Panc1 (cell line): ENCODE measurements at regions not wholly inside any gene's neighbourhood (a gene's known extent, or its start where the extent isn't known, plus 50 kb on each side); places are given as distances from the start of the nearest gene placed in this dataset.

Experiments used
- ATAC-seq: fragments of 200-7000 bp; cut with Tn5 transposase; 2 replicates; pipeline ENCODE4 v1.9.1; 2020; ENCODE audit warnings: mild to moderate bottlenecking, moderate library complexity
- BruUV-seq: library from RNA; stranded (reverse); fragments of 400-500 nt; replicated peaks from 2 replicates; lab custom pipeline; 2021; lab: Mats Ljungman, UMichigan
- CTCF ChIA-PET: fragments of 300-600 bp; sonication (Branson Sonifier 250); formaldehyde crosslinking; loops from one replicate; lab custom pipeline; 2022; ENCODE audit warnings: antibody characterized with exemption; lab: Charles Lee
- POLR2A ChIA-PET: fragments of 300-600 bp; sonication (Branson Sonifier 250); formaldehyde crosslinking; loops from one replicate; lab custom pipeline; 2022; ENCODE audit warnings: antibody characterized with exemption; lab: Charles Lee
- DNase-seq: peaks from one replicate; pipeline ENCODE4 v3.0.0-alpha.2; 2010; ENCODE audit warnings: low read depth, low spot score
- H3K27ac ChIP-seq: 2 replicates; pipeline ENCODE4 v1.5.1; 2011; ENCODE audit warnings: mild to moderate bottlenecking, low read length, inconsistent platforms
- H3K27me3 ChIP-seq: fragments of 200-500 bp; sonication (Bioruptor generic); 2 replicates; pipeline ENCODE4 v1.6.0; 2014; ENCODE audit warnings: low read length, inconsistent platforms; ENCODE audit not compliant: control insufficient read depth, insufficient read depth
- H3K36me3 ChIP-seq: fragments of 200-500 bp; sonication (Bioruptor generic); 2 replicates; pipeline ENCODE4 v1.5.1; 2014; ENCODE audit warnings: inconsistent platforms, mild to moderate bottlenecking, low read length, moderate library complexity; ENCODE audit not compliant: control insufficient read depth, insufficient read depth
- H3K4me1 ChIP-seq: 2 replicates; pipeline ENCODE4 v1.5.1; 2011; ENCODE audit warnings: inconsistent platforms, mild to moderate bottlenecking, low read length, moderate library complexity; ENCODE audit not compliant: control insufficient read depth, insufficient read depth
- H3K4me3 ChIP-seq, 2 experiments: 2 replicates each; pipeline ENCODE4 v1.5.1; 2011 to 2012; ENCODE audit warnings: low read depth in 2 of 2, low read length in 2 of 2, mild to moderate bottlenecking in 2 of 2, inconsistent platforms in 1 of 2, moderate library complexity in 1 of 2
- H3K9me3 ChIP-seq: fragments of 200-500 bp; sonication (Bioruptor generic); 2 replicates; pipeline ENCODE4 v1.5.1; 2014; ENCODE audit warnings: low read depth, mild to moderate bottlenecking, inconsistent platforms, low read length, moderate library complexity; ENCODE audit not compliant: control insufficient read depth, insufficient read depth
- POLR2AphosphoS5 ChIP-seq: IDR thresholded peaks from 2 replicates; pipeline ENCODE4 v1.6.1; 2012; ENCODE audit warnings: mild to moderate bottlenecking, low read depth, low read length, moderate library complexity
- SIN3A ChIP-seq: IDR thresholded peaks from 2 replicates; pipeline ENCODE4 v1.6.1; 2012; ENCODE audit warnings: low read depth, mild to moderate bottlenecking, low read length, moderate library complexity, borderline replicate concordance; ENCODE audit not compliant: insufficient read depth
- TCF7L2 ChIP-seq: IDR thresholded peaks from 2 replicates; pipeline ENCODE4 v1.6.1; 2011; ENCODE audit warnings: mild to moderate bottlenecking, low read depth, low read length, inconsistent platforms
- in situ Hi-C: cut with HindIII; loops from 2 replicates; pipeline ENCODE4 v1.10.0; 2016; ENCODE audit warnings: low sequenced_read_pairs, low pct_unique_long_range_greater_than_20kb
- intact Hi-C: fragments of 100-400 bp; cut with micrococcal nuclease; formaldehyde crosslinking; loops from one replicate; pipeline ENCODE4 v1.10.0; 2022; ENCODE audit not compliant: unreplicated experiment
- TF ChIP-seq, protein P1 (sequence below), 2 experiments: IDR thresholded peaks; 2 replicates each; pipeline ENCODE4 v1.6.1; 2011 to 2012; ENCODE audit warnings: low read depth in 2 of 2, control low read depth in 1 of 2, low read length in 1 of 2, mild to moderate bottlenecking in 1 of 2, moderate library complexity in 1 of 2; ENCODE audit not compliant: insufficient read depth in 1 of 2
- TF ChIP-seq, protein P2 (sequence below): fragments of 450-650 bp; IDR thresholded peaks from 2 replicates; pipeline ENCODE4 v1.5.1; 2017; ENCODE audit warnings: mild to moderate bottlenecking

- no peaks in the 10 kb centered on the region for H3K9me3 ChIP-seq
- TF ChIP-seq, protein P1, sequence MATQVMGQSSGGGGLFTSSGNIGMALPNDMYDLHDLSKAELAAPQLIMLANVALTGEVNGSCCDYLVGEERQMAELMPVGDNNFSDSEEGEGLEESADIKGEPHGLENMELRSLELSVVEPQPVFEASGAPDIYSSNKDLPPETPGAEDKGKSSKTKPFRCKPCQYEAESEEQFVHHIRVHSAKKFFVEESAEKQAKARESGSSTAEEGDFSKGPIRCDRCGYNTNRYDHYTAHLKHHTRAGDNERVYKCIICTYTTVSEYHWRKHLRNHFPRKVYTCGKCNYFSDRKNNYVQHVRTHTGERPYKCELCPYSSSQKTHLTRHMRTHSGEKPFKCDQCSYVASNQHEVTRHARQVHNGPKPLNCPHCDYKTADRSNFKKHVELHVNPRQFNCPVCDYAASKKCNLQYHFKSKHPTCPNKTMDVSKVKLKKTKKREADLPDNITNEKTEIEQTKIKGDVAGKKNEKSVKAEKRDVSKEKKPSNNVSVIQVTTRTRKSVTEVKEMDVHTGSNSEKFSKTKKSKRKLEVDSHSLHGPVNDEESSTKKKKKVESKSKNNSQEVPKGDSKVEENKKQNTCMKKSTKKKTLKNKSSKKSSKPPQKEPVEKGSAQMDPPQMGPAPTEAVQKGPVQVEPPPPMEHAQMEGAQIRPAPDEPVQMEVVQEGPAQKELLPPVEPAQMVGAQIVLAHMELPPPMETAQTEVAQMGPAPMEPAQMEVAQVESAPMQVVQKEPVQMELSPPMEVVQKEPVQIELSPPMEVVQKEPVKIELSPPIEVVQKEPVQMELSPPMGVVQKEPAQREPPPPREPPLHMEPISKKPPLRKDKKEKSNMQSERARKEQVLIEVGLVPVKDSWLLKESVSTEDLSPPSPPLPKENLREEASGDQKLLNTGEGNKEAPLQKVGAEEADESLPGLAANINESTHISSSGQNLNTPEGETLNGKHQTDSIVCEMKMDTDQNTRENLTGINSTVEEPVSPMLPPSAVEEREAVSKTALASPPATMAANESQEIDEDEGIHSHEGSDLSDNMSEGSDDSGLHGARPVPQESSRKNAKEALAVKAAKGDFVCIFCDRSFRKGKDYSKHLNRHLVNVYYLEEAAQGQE (IDR thresholded peaks at IDR 0.05; ENCODE audit: insufficient read depth in 1 of 2, low read depth in 2 of 2, low read length in 1 of 2) = no peak
- TF ChIP-seq, protein P2, sequence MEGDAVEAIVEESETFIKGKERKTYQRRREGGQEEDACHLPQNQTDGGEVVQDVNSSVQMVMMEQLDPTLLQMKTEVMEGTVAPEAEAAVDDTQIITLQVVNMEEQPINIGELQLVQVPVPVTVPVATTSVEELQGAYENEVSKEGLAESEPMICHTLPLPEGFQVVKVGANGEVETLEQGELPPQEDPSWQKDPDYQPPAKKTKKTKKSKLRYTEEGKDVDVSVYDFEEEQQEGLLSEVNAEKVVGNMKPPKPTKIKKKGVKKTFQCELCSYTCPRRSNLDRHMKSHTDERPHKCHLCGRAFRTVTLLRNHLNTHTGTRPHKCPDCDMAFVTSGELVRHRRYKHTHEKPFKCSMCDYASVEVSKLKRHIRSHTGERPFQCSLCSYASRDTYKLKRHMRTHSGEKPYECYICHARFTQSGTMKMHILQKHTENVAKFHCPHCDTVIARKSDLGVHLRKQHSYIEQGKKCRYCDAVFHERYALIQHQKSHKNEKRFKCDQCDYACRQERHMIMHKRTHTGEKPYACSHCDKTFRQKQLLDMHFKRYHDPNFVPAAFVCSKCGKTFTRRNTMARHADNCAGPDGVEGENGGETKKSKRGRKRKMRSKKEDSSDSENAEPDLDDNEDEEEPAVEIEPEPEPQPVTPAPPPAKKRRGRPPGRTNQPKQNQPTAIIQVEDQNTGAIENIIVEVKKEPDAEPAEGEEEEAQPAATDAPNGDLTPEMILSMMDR = no peak
- TF ChIP-seq TCF7L2 = no peak
- no peak for TF ChIP-seq POLR2AphosphoS5
- no peak for TF ChIP-seq SIN3A
- H3K4me1 ChIP-seq = no peaks in the 10 kb centered on the region
- DNase-seq = no peak
- intact Hi-C loops = no loop called here
- no peaks in the 10 kb centered on the region for H3K27me3 ChIP-seq
- no peak overlapping the region for H3K4me3 ChIP-seq
- POLR2A ChIA-PET = no interaction called here
- ATAC-seq = no peak
- CTCF ChIA-PET = no interaction called here
- H3K27ac ChIP-seq = no peak overlapping the region
- H3K36me3 ChIP-seq = no peaks in the 10 kb centered on the region
- in situ Hi-C loops = no loop called here
- no TSS peak for BruUV-seq
These were observed 278.6 kb upstream of the GNPDA2 start for GRCh38 chr4:45004847-45005565.

DNA sequence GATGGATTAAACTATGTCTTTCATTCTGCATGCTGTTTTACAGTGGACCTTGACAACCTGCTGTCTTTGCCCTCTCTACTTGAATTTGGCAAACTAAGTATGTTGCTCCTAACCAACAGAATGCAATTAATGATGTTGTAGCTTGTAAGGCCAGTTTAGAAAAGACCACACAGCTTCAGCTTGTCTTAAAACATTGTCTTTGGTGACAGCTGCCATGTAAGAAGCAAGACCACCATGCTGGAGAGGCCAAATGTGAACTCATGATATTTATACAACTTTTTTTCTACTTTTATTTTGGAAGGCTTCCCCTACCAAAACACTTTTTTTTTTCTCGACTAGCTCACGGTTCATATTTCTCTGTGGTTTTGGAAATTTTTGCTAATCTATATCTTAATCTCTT is 278.0 kb upstream of the GNPDA2 start:
- H3K36me3 ChIP-seq = no peaks in the 10 kb centered on the region
- in situ Hi-C loops = no loop called here
- no TSS peak for BruUV-seq
- intact Hi-C loops = no loop called here
- H3K9me3 ChIP-seq = no peaks in the 10 kb centered on the region
- H3K4me3 ChIP-seq = no peak overlapping the region
- CTCF ChIA-PET = no interaction called here
- no peak overlapping the region for H3K27ac ChIP-seq
- POLR2A ChIA-PET = no interaction called here
- no peaks in the 10 kb centered on the region for H3K4me1 ChIP-seq
- TF ChIP-seq TCF7L2 (no peak), POLR2AphosphoS5 (no peak), SIN3A (no peak)
- TF ChIP-seq, protein P2 = no peak
- TF ChIP-seq, protein P1 (IDR thresholded peaks at IDR 0.05; ENCODE audit: insufficient read depth in 1 of 2, low read depth in 2 of 2, low read length in 1 of 2) = no peak
- DNase-seq = no peak
- ATAC-seq = no peak
- H3K27me3 ChIP-seq = no peaks in the 10 kb centered on the region
